Calu3 (cell line): ENCODE measurements at regions not wholly inside any gene's neighbourhood (a gene's known extent, or its start where the extent isn't known, plus 50 kb on each side); places are given as distances from the start of the nearest gene placed in this dataset.

Experiments used
- BruUV-seq: library from RNA; stranded (reverse); fragments of 400-500 nt; replicated peaks from 2 replicates; lab custom pipeline; 2021; lab: Mats Ljungman, UMichigan
- CTCF ChIA-PET: fragments of 300-600 bp; sonication (Branson Sonifier 250); formaldehyde crosslinking; loops from one replicate; lab custom pipeline; 2022; ENCODE audit warnings: antibody characterized with exemption; lab: Charles Lee
- DNase-seq: peaks from one replicate; pipeline ENCODE4 v3.0.0; 2022
- H3K27ac Mint-ChIP-seq: one replicate; pipeline ENCODE4 v1.8.0; 2022; ENCODE audit warnings: mixed read lengths; ENCODE audit not compliant: unreplicated experiment
- H3K27me3 Mint-ChIP-seq: one replicate; pipeline ENCODE4 v1.8.0; 2022; ENCODE audit warnings: mixed read lengths; ENCODE audit not compliant: unreplicated experiment
- H3K36me3 Mint-ChIP-seq: one replicate; pipeline ENCODE4 v1.8.0; 2022; ENCODE audit warnings: mild to moderate bottlenecking, moderate library complexity, mixed read lengths; ENCODE audit not compliant: insufficient read depth, unreplicated experiment
- H3K4me1 Mint-ChIP-seq: one replicate; pipeline ENCODE4 v1.8.0; 2022; ENCODE audit warnings: mild to moderate bottlenecking, low read depth, mixed read lengths; ENCODE audit not compliant: unreplicated experiment
- H3K4me3 Mint-ChIP-seq: one replicate; pipeline ENCODE4 v1.8.0; 2022; ENCODE audit warnings: mild to moderate bottlenecking, low read depth, moderate library complexity, mixed read lengths; ENCODE audit not compliant: unreplicated experiment
- H3K9me3 Mint-ChIP-seq: one replicate; pipeline ENCODE4 v1.8.0; 2022; ENCODE audit warnings: low read depth, mixed read lengths; ENCODE audit not compliant: unreplicated experiment
- CTCF ChIP-seq: fragments of 200-600 bp; IDR thresholded peaks from one replicate; pipeline ENCODE4 v1.8.0; 2022; ENCODE audit warnings: antibody characterized with exemption; ENCODE audit not compliant: unreplicated experiment
- intact Hi-C: fragments of 100-400 bp; cut with micrococcal nuclease; formaldehyde crosslinking; loops from one replicate; pipeline ENCODE4 v1.10.0; 2022; ENCODE audit not compliant: unreplicated experiment

GRCh38 chr4:177008836-177009501, 216.2 kb upstream of the VEGFC start:
- no peak for DNase-seq
- Mint-ChIP-seq H3K4me3 (no peak overlapping the region), H3K27ac (no peak overlapping the region), H3K9me3 (no peaks in the 10 kb centered on the region), H3K4me1 (no peaks in the 10 kb centered on the region), H3K27me3 (no peaks in the 10 kb centered on the region), H3K36me3 (no peaks in the 10 kb centered on the region)
- no TSS peak for BruUV-seq
- intact Hi-C loops = no loop called here
- CTCF ChIA-PET = interaction anchor here (0.6 kb wide), 1 partner anchor 16 kb away, joined by 5 read pairs; no protein-coding TSS in a partner anchor
- no peak for TF ChIP-seq CTCF

- CTCF ChIA-PET = no interaction called here
- H3K4me3 Mint-ChIP-seq = no peak overlapping the region
- no peak for DNase-seq
- H3K4me1 Mint-ChIP-seq = no peaks in the 10 kb centered on the region
- no peaks in the 10 kb centered on the region for H3K27me3 Mint-ChIP-seq
- no peaks in the 10 kb centered on the region for H3K9me3 Mint-ChIP-seq
- no peak overlapping the region for H3K27ac Mint-ChIP-seq
- intact Hi-C loops = no loop called here
- no TSS peak for BruUV-seq
- no peak for TF ChIP-seq CTCF
- no peaks in the 10 kb centered on the region for H3K36me3 Mint-ChIP-seq
These were observed 217.7 kb upstream of the VEGFC start for GRCh38 chr4:177010418-177010817.

GRCh38 chr4:177012918-177013545, 220.3 kb upstream of the VEGFC start:
- no peaks in the 10 kb centered on the region for H3K9me3 Mint-ChIP-seq
- H3K36me3 Mint-ChIP-seq = no peaks in the 10 kb centered on the region
- no peak for TF ChIP-seq CTCF
- no peak for DNase-seq
- no peak overlapping the region for H3K4me3 Mint-ChIP-seq
- intact Hi-C loops = no loop called here
- BruUV-seq = no TSS peak
- CTCF ChIA-PET = no interaction called here
- H3K27me3 Mint-ChIP-seq = no peaks in the 10 kb centered on the region
- H3K4me1 Mint-ChIP-seq = no peaks in the 10 kb centered on the region
- H3K27ac Mint-ChIP-seq = no peak overlapping the region

GRCh38 chr4:177016541-177017141, 223.9 kb upstream of the VEGFC start:
- no TSS peak for BruUV-seq
- no peak overlapping the region for H3K27ac Mint-ChIP-seq
- TF ChIP-seq CTCF = no peak
- intact Hi-C loops = no loop called here
- CTCF ChIA-PET = no interaction called here
- H3K4me1 Mint-ChIP-seq = no peaks in the 10 kb centered on the region
- no peaks in the 10 kb centered on the region for H3K36me3 Mint-ChIP-seq
- H3K4me3 Mint-ChIP-seq = no peak overlapping the region
- H3K27me3 Mint-ChIP-seq = no peaks in the 10 kb centered on the region
- H3K9me3 Mint-ChIP-seq = peaks cover 7% of the 10 kb centered on the region
- no peak for DNase-seq
